SJSA1 (cell line): ENCODE measurements at regions not wholly inside any gene's neighbourhood (a gene's known extent, or its start where the extent isn't known, plus 50 kb on each side); places are given as distances from the start of the nearest gene placed in this dataset.

Experiments used
- DNase-seq, 2 experiments: peaks; one replicate each; pipeline ENCODE4 v3.0.0-alpha.2; 2015 to 2020; ENCODE audit warnings: low spot score in 2 of 2, low read depth in 1 of 2
- H3K27ac ChIP-seq: fragments of 250-450 bp; sonication (Bioruptor Pico); 2 replicates; pipeline ENCODE4 v1.5.1; 2020; ENCODE audit warnings: mild to moderate bottlenecking, moderate library complexity
- H3K27me3 ChIP-seq: fragments of 250-450 bp; sonication (Bioruptor Pico); replicated peaks from 2 replicates; pipeline ENCODE4 v1.5.1; 2020; ENCODE audit warnings: mild to moderate bottlenecking, moderate library complexity
- H3K36me3 ChIP-seq: fragments of 250-450 bp; sonication (Bioruptor Pico); 2 replicates; pipeline ENCODE4 v1.5.1; 2020; ENCODE audit warnings: mild to moderate bottlenecking
- H3K4me1 ChIP-seq: fragments of 250-450 bp; sonication (Bioruptor Pico); replicated peaks from 2 replicates; pipeline ENCODE4 v1.6.1; 2021; ENCODE audit warnings: mild to moderate bottlenecking
- H3K4me3 ChIP-seq: fragments of 250-450 bp; sonication (Bioruptor Pico); 2 replicates; pipeline ENCODE4 v1.5.1; 2020; ENCODE audit warnings: mild to moderate bottlenecking
- H3K9me3 ChIP-seq: fragments of 250-450 bp; sonication (Bioruptor Pico); replicated peaks from 2 replicates; pipeline ENCODE4 v1.5.1; 2020; ENCODE audit warnings: mild to moderate bottlenecking

DNA sequence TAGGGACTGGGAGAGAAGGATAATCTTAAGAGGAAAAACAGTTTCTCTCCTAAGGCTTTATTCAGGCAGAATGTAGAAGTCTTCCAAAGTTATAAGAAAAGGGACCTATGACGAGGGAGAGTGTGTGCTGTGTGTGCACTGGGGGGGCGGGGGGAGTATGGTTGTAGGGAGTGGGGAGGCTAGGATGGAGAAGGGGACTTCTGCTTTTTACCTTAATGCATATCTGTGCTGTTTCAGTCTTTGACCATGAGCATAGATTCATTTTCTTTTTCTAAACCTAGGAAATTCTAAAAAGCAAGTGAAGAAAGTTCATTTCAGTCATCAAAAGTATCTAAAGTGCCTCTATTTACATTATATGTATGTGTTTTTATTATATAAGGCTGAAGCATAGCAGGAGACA is 52.6 kb upstream of the RASA2 start:
- Histone ChIP-seq H3K9me3 (no peaks in the 10 kb centered on the region), H3K36me3 (peaks cover 24% of the 10 kb centered on the region), H3K4me1 (no peaks in the 10 kb centered on the region), H3K27ac (no peak overlapping the region), H3K4me3 (no peak overlapping the region), H3K27me3 (no peaks in the 10 kb centered on the region)
- no peak for DNase-seq

DNA sequence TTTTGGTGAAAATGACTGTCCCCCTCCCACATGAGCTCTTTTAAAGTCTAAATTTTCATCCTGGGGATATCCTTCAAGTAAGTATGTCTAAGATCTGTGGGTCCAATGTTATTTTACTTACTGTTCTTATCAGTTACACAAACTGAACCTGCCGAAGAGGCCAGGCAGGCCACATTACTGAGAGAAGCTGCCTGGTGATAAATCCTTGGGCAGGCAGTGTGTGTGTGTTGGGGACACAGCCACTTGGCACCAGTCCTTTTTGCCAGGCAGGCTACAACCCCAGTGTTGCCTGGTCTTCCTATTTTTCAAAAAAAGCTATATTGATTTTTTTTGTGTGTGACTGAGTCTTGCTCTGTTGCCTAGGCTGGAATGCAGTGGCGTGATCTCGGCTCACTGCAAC is 50.6 kb upstream of the RASA2 start:
- no peak overlapping the region for H3K4me3 ChIP-seq
- peaks cover 15% of the 10 kb centered on the region for H3K4me1 ChIP-seq
- H3K27ac ChIP-seq: no peak overlapping the region
- H3K36me3 ChIP-seq: peaks cover 15% of the 10 kb centered on the region
- no peak for DNase-seq
- H3K9me3 ChIP-seq: no peaks in the 10 kb centered on the region
- no peaks in the 10 kb centered on the region for H3K27me3 ChIP-seq
